ENCODE measurements at regions not wholly inside any gene's neighbourhood (a gene's known extent, or its start where the extent isn't known, plus 50 kb on each side); places are given as distances from the start of the nearest gene placed in this dataset.

GRCh38 chr1:115908565-115909274, 67.6 kb upstream of the SLC22A15 start:
- TF ChIP-seq CTCF (IDR thresholded peaks at IDR 0.05) (no peak), RAD21 (IDR thresholded peaks at IDR 0.05; ENCODE audit: low read length) (no peak), REST (IDR thresholded peaks at IDR 0.05; ENCODE audit: low read depth, low read length) (no peak), USF1 (IDR thresholded peaks at IDR 0.05; ENCODE audit: borderline replicate concordance, low read depth) (no peak), RFX5 (IDR thresholded peaks at IDR 0.05; ENCODE audit: low read length) (no peak), YY1 (IDR thresholded peaks at IDR 0.05; ENCODE audit: low read depth) (no peak), SMC3 (IDR thresholded peaks at IDR 0.05; ENCODE audit: low read depth, low read length) (no peak)
